OCI-LY7 (cell line): ENCODE measurements at regions not wholly inside any gene's neighbourhood (a gene's known extent, or its start where the extent isn't known, plus 50 kb on each side); places are given as distances from the start of the nearest gene placed in this dataset.
A peak's percentile ranks its signal among the peaks of the same experiment; 100 is the strongest.

Experiments
- BruUV-seq: library from RNA; stranded (reverse); fragments of 400-500 nt; replicated peaks from 2 replicates; lab custom pipeline; 2021; lab: Mats Ljungman, UMichigan
- CTCF ChIA-PET: fragments of 300-600 bp; sonication (Branson Sonifier 250); formaldehyde crosslinking; loops from one replicate; lab custom pipeline; 2022; ENCODE audit warnings: antibody characterized with exemption; ENCODE audit not compliant: unreplicated experiment; lab: Charles Lee
- POLR2A ChIA-PET: fragments of 300-600 bp; sonication (Branson Sonifier 250); formaldehyde crosslinking; loops from one replicate; lab custom pipeline; 2022; ENCODE audit warnings: antibody characterized with exemption; lab: Charles Lee
- DNase-seq: peaks from one replicate; pipeline ENCODE4 v3.0.0-alpha.2; 2015; ENCODE audit warnings: low spot score
- H2AFZ ChIP-seq: fragments of 200-600 bp; sonication (generic), shearing (Covaris generic); 2 replicates; pipeline ENCODE4 v1.6.1; 2014; ENCODE audit warnings: mild to moderate bottlenecking, antibody characterized with exemption, low read length, moderate library complexity
- H3K27ac ChIP-seq: fragments of 200-600 bp; sonication (generic); 2 replicates; pipeline ENCODE4 v1.5.1; 2014; ENCODE audit warnings: mixed run types, low read depth, mild to moderate bottlenecking, moderate library complexity, low read length, inconsistent platforms; ENCODE audit not compliant: poor library complexity, severe bottlenecking
- H3K36me3 ChIP-seq: fragments of 200-600 bp; sonication (generic); 2 replicates; pipeline ENCODE4 v1.6.1; 2014; ENCODE audit warnings: mild to moderate bottlenecking, antibody characterized with exemption, low read length, moderate library complexity, mixed read lengths; ENCODE audit not compliant: insufficient read depth
- H3K4me1 ChIP-seq: fragments of 200-600 bp; sonication (generic); 2 replicates; pipeline ENCODE4 v1.5.1; 2014; ENCODE audit warnings: mild to moderate bottlenecking, low read length; ENCODE audit not compliant: insufficient read depth, poor library complexity, severe bottlenecking
- H3K4me2 ChIP-seq: fragments of 200-600 bp; sonication (generic); 2 replicates; pipeline ENCODE4 v1.6.1; 2014; ENCODE audit warnings: mild to moderate bottlenecking, low read length
- H3K4me3 ChIP-seq: fragments of 200-600 bp; sonication (generic); 2 replicates; pipeline ENCODE4 v1.5.1; 2014; ENCODE audit warnings: mild to moderate bottlenecking, low read depth, low read length; ENCODE audit not compliant: poor library complexity, severe bottlenecking
- H3K79me2 ChIP-seq: fragments of 200-600 bp; sonication (generic); 2 replicates; pipeline ENCODE4 v1.6.1; 2016; ENCODE audit warnings: low read depth, mild to moderate bottlenecking, low read length, moderate library complexity, mixed read lengths; ENCODE audit not compliant: insufficient read depth
- H3K9me2 ChIP-seq: fragments of 200-600 bp; sonication (generic); 2 replicates; pipeline ENCODE4 v1.6.1; 2016; ENCODE audit warnings: mild to moderate bottlenecking, low read length, mixed read lengths; ENCODE audit not compliant: insufficient read depth
- H3K9me3 ChIP-seq: fragments of 200-600 bp; sonication (generic); 2 replicates; pipeline ENCODE4 v1.6.1; 2014; ENCODE audit warnings: mild to moderate bottlenecking, mixed run types, low read length, mixed read lengths
- H4K20me1 ChIP-seq: fragments of 200-600 bp; sonication (generic); 2 replicates; pipeline ENCODE4 v1.6.1; 2014; ENCODE audit warnings: mild to moderate bottlenecking, antibody characterized with exemption, low read length, moderate library complexity, mixed read lengths; ENCODE audit not compliant: insufficient read depth
- EZH2phosphoT487 ChIP-seq: fragments of 200-600 bp; sonication (generic); IDR thresholded peaks from 2 replicates; pipeline ENCODE4 v1.6.1; 2018; ENCODE audit warnings: low read depth, borderline replicate concordance, mild to moderate bottlenecking, mixed run types, antibody characterized with exemption, low read length, moderate library complexity, mixed read lengths
- intact Hi-C: fragments of 100-400 bp; cut with micrococcal nuclease; formaldehyde crosslinking; loops from one replicate; pipeline ENCODE4 v1.10.0; 2022; ENCODE audit not compliant: unreplicated experiment
- TF ChIP-seq, protein P1 (sequence below): fragments of 200-600 bp; sonication (generic); conservative IDR thresholded peaks from 2 replicates; pipeline ENCODE4 v1.5.1; 2014; ENCODE audit warnings: mild to moderate bottlenecking, antibody characterized with exemption, low read length, moderate library complexity, mixed read lengths

DNA sequence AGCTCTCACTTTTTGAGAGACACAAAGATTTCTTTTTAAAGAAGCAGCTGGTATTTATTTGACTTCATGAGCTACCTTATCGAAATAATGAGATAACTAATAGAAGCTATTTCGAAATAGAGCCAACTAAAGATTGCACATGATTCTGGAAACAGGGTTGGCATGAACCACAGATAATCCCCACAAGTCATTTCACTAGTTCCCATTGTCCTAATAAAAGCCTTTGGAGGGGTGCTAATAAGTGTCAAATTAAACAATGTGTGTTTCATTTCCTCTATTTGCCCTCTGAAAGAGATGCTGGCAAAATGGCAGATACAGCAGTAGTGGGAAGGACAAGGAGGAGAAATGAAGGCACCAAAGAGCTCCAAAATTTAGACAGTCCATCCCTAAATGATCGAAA, 78.6 kb upstream of the RIPOR2 start:
- no peaks in the 10 kb centered on the region for H3K9me3 ChIP-seq
- no TSS peak for BruUV-seq
- intact Hi-C loops: loop anchor here (10.0 kb wide), 1 partner anchor 320 kb away; no protein-coding TSS in a partner anchor
- CTCF ChIA-PET: interaction anchor here (0.8 to 1.2 kb wide), 3 partner anchors 22 to 126 kb away, joined by 3 read pairs; no protein-coding TSS in a partner anchor
- no peak for TF ChIP-seq EZH2phosphoT487
- TF ChIP-seq, protein P1, sequence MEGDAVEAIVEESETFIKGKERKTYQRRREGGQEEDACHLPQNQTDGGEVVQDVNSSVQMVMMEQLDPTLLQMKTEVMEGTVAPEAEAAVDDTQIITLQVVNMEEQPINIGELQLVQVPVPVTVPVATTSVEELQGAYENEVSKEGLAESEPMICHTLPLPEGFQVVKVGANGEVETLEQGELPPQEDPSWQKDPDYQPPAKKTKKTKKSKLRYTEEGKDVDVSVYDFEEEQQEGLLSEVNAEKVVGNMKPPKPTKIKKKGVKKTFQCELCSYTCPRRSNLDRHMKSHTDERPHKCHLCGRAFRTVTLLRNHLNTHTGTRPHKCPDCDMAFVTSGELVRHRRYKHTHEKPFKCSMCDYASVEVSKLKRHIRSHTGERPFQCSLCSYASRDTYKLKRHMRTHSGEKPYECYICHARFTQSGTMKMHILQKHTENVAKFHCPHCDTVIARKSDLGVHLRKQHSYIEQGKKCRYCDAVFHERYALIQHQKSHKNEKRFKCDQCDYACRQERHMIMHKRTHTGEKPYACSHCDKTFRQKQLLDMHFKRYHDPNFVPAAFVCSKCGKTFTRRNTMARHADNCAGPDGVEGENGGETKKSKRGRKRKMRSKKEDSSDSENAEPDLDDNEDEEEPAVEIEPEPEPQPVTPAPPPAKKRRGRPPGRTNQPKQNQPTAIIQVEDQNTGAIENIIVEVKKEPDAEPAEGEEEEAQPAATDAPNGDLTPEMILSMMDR: no peak
- H4K20me1 ChIP-seq: no peaks in the 10 kb centered on the region
- peak overlapping the region; percentile 41 for H3K27ac ChIP-seq
- H3K79me2 ChIP-seq: no peaks in the 10 kb centered on the region
- no peaks in the 10 kb centered on the region for H3K9me2 ChIP-seq
- H2AFZ ChIP-seq: peak overlapping the region; percentile 26; the same call in 1 of the 2 replicates
- H3K4me2 ChIP-seq: peak overlapping the region; percentile 53
- H3K36me3 ChIP-seq: no peaks in the 10 kb centered on the region
- DNase-seq: no peak
- H3K4me3 ChIP-seq: no peak overlapping the region
- POLR2A ChIA-PET: interaction anchor here (0.8 to 2.6 kb wide), 7 partner anchors 11 to 153 kb away, joined by 3 to 9 read pairs (median 4); no protein-coding TSS in a partner anchor
- H3K4me1 ChIP-seq: peaks cover 61% of the 10 kb centered on the region

DNA sequence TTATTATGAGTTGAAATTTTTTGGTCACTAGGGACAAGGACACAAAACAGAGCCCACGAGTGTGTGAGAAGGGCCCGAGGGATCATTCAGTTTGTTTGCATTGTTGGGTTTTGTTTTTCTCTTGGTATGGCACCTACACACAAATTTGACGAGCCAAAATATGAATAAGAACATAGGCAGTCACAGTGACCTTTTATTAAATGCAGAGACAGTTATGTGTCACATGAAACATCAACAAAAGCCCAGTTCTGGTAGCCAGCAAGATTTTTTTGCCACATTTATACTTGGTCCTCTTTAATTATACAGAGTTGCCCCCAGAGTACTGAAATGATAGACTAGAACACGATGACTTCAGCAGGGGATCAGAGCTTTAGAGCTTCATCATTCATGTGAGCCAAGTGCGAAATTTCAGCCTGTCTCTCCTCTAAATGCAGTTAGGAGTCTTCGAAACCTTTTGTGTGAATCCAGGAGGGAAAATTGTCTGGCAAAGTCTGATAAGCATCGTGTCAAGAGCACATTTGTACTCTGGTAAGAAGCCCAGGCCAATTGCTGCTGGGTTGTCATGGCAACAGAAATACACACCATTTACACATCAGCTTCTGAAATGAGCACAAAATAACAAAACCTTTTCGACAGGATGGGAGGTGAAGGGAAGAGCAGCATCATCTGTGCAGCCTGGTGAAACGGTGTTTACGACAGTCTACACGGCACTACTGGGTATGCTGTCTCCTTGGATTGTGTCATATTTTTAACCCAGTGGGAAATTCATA, 79.2 kb upstream of the RIPOR2 start:
- H3K4me2 ChIP-seq: peak overlapping the region; percentile 53
- BruUV-seq: no TSS peak
- DNase-seq: peak; percentile 56

More for the DNA sequence above, 79.2 kb upstream of the RIPOR2 start:
- ChIA-PET CTCF (interaction anchor here (1.2 kb wide), 1 partner anchor 23 kb away, joined by 3 read pairs; no protein-coding TSS in a partner anchor), POLR2A (interaction anchor here (0.8 to 2.6 kb wide), 4 partner anchors 10 to 28 kb away, joined by 3 to 7 read pairs (median 4); no protein-coding TSS in a partner anchor)
- Histone ChIP-seq H3K36me3 (no peaks in the 10 kb centered on the region), H3K9me3 (no peaks in the 10 kb centered on the region), H3K4me1 (peaks cover 61% of the 10 kb centered on the region), H3K9me2 (no peaks in the 10 kb centered on the region), H3K4me3 (no peak overlapping the region), H3K79me2 (no peaks in the 10 kb centered on the region), H4K20me1 (no peaks in the 10 kb centered on the region), H2AFZ (peak overlapping the region; percentile 26; the same call in 1 of the 2 replicates), H3K27ac (peak overlapping the region; percentile 41)
- intact Hi-C loops: loop anchor here (5.0 to 10.0 kb wide), 4 partner anchors 223 to 433 kb away; no protein-coding TSS in a partner anchor
- TF ChIP-seq EZH2phosphoT487: no peak
- TF ChIP-seq, protein P1: no peak
